ENCODE measurements at regions not wholly inside any gene's neighbourhood (a gene's known extent, or its start where the extent isn't known, plus 50 kb on each side); places are given as distances from the start of the nearest gene placed in this dataset.

GRCh38 chr2:82498777-82499443 lies 1960.2 kb downstream of the SUCLG1 start:
- Histone ChIP-seq H3K27ac (no peak overlapping the region), H3K4me1 (ENCODE audit: low read depth) (no peaks in the 10 kb centered on the region), H3K9me3 (ENCODE audit: low read depth) (no peaks in the 10 kb centered on the region), H3K36me3 (no peaks in the 10 kb centered on the region), H3K4me3 (no peak overlapping the region), H3K27me3 (no peaks in the 10 kb centered on the region)
- no peak for DNase-seq (ENCODE audit: low read depth in 1 of 2, low spot score in 1 of 2)
- TF ChIP-seq CTCF (IDR thresholded peaks at IDR 0.05; ENCODE audit: low read depth, low read length) = no peak

GRCh38 chr2:82494739-82495138 lies 1964.3 kb downstream of the SUCLG1 start:
- no peaks in the 10 kb centered on the region for H3K4me1 ChIP-seq (ENCODE audit: low read depth)
- H3K27ac ChIP-seq = no peak overlapping the region
- peak in 1 of 2 donors; percentile 3 for DNase-seq (ENCODE audit: low read depth in 1 of 2, low spot score in 1 of 2)
- H3K4me3 ChIP-seq = no peak overlapping the region
- no peaks in the 10 kb centered on the region for H3K36me3 ChIP-seq
- no peak for TF ChIP-seq CTCF (IDR thresholded peaks at IDR 0.05; ENCODE audit: low read depth, low read length)
- H3K9me3 ChIP-seq (ENCODE audit: low read depth) = no peaks in the 10 kb centered on the region
- H3K27me3 ChIP-seq = no peaks in the 10 kb centered on the region

GRCh38 chr2:82491591-82491990 lies 1967.5 kb downstream of the SUCLG1 start:
- Histone ChIP-seq H3K4me3 (no peak overlapping the region), H3K4me1 (ENCODE audit: low read depth) (no peaks in the 10 kb centered on the region), H3K36me3 (no peaks in the 10 kb centered on the region), H3K27me3 (no peaks in the 10 kb centered on the region), H3K9me3 (ENCODE audit: low read depth) (no peaks in the 10 kb centered on the region), H3K27ac (no peak overlapping the region)
- no peak for DNase-seq (ENCODE audit: low read depth in 1 of 2, low spot score in 1 of 2)
- TF ChIP-seq CTCF (IDR thresholded peaks at IDR 0.05; ENCODE audit: low read depth, low read length) = no peak

GRCh38 chr2:82487354-82487753 lies 1971.7 kb downstream of the SUCLG1 start:
- no peak for DNase-seq (ENCODE audit: low read depth in 1 of 2, low spot score in 1 of 2)
- no peak for TF ChIP-seq CTCF (IDR thresholded peaks at IDR 0.05; ENCODE audit: low read depth, low read length)
- no peaks in the 10 kb centered on the region for H3K4me1 ChIP-seq (ENCODE audit: low read depth)
- H3K4me3 ChIP-seq = no peak overlapping the region
- no peaks in the 10 kb centered on the region for H3K27me3 ChIP-seq
- no peak overlapping the region for H3K27ac ChIP-seq
- H3K36me3 ChIP-seq = no peaks in the 10 kb centered on the region
- no peaks in the 10 kb centered on the region for H3K9me3 ChIP-seq (ENCODE audit: low read depth)

- no peak for DNase-seq (ENCODE audit: low read depth in 1 of 2, low spot score in 1 of 2)
- H3K27ac ChIP-seq = no peak overlapping the region
- H3K4me3 ChIP-seq = no peak overlapping the region
- no peaks in the 10 kb centered on the region for H3K27me3 ChIP-seq
- no peaks in the 10 kb centered on the region for H3K4me1 ChIP-seq (ENCODE audit: low read depth)
- no peaks in the 10 kb centered on the region for H3K36me3 ChIP-seq
- TF ChIP-seq CTCF (IDR thresholded peaks at IDR 0.05; ENCODE audit: low read depth, low read length) = no peak
- H3K9me3 ChIP-seq (ENCODE audit: low read depth) = no peaks in the 10 kb centered on the region
These were observed 1973.4 kb downstream of the SUCLG1 start for GRCh38 chr2:82485701-82486100.

Measured in cardiac muscle cell (in vitro differentiated cells and primary cell).